IMR-90 (cell line): ENCODE measurements at regions not wholly inside any gene's neighbourhood (a gene's known extent, or its start where the extent isn't known, plus 50 kb on each side); places are given as distances from the start of the nearest gene placed in this dataset.

Experiments used
- ATAC-seq: fragments of 200-7000 bp; cut with Tn5 transposase; 2 replicates; pipeline ENCODE4 v1.9.1; 2020; ENCODE audit warnings: low read depth, mild to moderate bottlenecking, moderate library complexity
- BruUV-seq: library from RNA; stranded (reverse); fragments of 400-500 nt; replicated peaks from 2 replicates; lab custom pipeline; 2021; lab: Mats Ljungman, UMichigan
- CTCF ChIA-PET: fragments of 300-600 bp; formaldehyde crosslinking; extraction: SDS; loops from one replicate; lab custom pipeline; 2021; ENCODE audit warnings: antibody characterized with exemption; lab: Yijun Ruan, JAX
- POLR2A ChIA-PET: fragments of 300-600 bp; sonication (Branson Sonifier 250); formaldehyde crosslinking; loops from one replicate; lab custom pipeline; 2022; ENCODE audit warnings: antibody characterized with exemption; ENCODE audit not compliant: unreplicated experiment; lab: Charles Lee
- DNase-seq: peaks from one replicate; pipeline ENCODE4 v3.0.0; 2013
- H2AFZ ChIP-seq: replicated peaks from 2 replicates; pipeline ENCODE3; 2013; ENCODE audit warnings: low read length, mild to moderate bottlenecking; ENCODE audit not compliant: poor library complexity
- H2AK5ac ChIP-seq: 2 replicates; pipeline ENCODE4 v1.6.1; 2013; ENCODE audit warnings: low read depth, low read length, inconsistent platforms
- H2AK9ac ChIP-seq: replicated peaks from 2 replicates; pipeline ENCODE3; 2013; ENCODE audit warnings: mild to moderate bottlenecking, low read depth, low read length, moderate library complexity; ENCODE audit not compliant: poor library complexity
- H2BK120ac ChIP-seq: 2 replicates; pipeline ENCODE4 v1.6.1; 2013; ENCODE audit warnings: low read depth, low read length, inconsistent platforms
- H2BK15ac ChIP-seq: 3 replicates; pipeline ENCODE4 v1.6.1; 2013; ENCODE audit warnings: low read depth, low read length, inconsistent platforms
- H2BK20ac ChIP-seq: 2 replicates; pipeline ENCODE4 v1.6.1; 2013; ENCODE audit warnings: low read depth, mild to moderate bottlenecking, inconsistent platforms, low read length, moderate library complexity
- H2BK5ac ChIP-seq: 2 replicates; pipeline ENCODE4 v1.6.1; 2013; ENCODE audit warnings: mild to moderate bottlenecking, low read depth, low read length, inconsistent platforms; ENCODE audit not compliant: poor library complexity, severe bottlenecking
- H3K14ac ChIP-seq: replicated peaks from 2 replicates; pipeline ENCODE4 v1.6.1; 2013; ENCODE audit warnings: low read depth, low read length, inconsistent platforms
- H3K18ac ChIP-seq: 2 replicates; pipeline ENCODE4 v1.6.1; 2013; ENCODE audit warnings: low read depth, low read length, control low read depth
- H3K23ac ChIP-seq: 2 replicates; pipeline ENCODE4 v1.6.1; 2013; ENCODE audit warnings: low read depth, low read length, inconsistent platforms
- H3K27ac ChIP-seq: 2 replicates; pipeline ENCODE4 v1.5.1; 2013; ENCODE audit warnings: mild to moderate bottlenecking, control low read depth, low read length; ENCODE audit not compliant: insufficient read depth
- H3K27me3 ChIP-seq: 2 replicates; pipeline ENCODE4 v1.6.1; 2013; ENCODE audit warnings: low read length; ENCODE audit not compliant: control insufficient read depth, insufficient read depth
- H3K36me3 ChIP-seq: 2 replicates; pipeline ENCODE4 v1.6.1; 2013; ENCODE audit warnings: low read length, mixed read lengths; ENCODE audit not compliant: control insufficient read depth, insufficient read depth
- H3K4ac ChIP-seq: 2 replicates; pipeline ENCODE4 v1.6.1; 2013; ENCODE audit warnings: low read depth, low read length, inconsistent platforms
- H3K4me1 ChIP-seq: 2 replicates; pipeline ENCODE4 v1.6.1; 2013; ENCODE audit warnings: low read length, mixed read lengths; ENCODE audit not compliant: control insufficient read depth, insufficient read depth
- H3K4me2 ChIP-seq: 2 replicates; pipeline ENCODE4 v1.6.1; 2013; ENCODE audit warnings: low read depth, mild to moderate bottlenecking, control low read depth, low read length, moderate library complexity
- H3K4me3 ChIP-seq: 2 replicates; pipeline ENCODE4 v1.5.1; 2013; ENCODE audit warnings: low read depth, mild to moderate bottlenecking, control low read depth, low read length, moderate library complexity; ENCODE audit not compliant: insufficient read depth
- H3K56ac ChIP-seq: 2 replicates; pipeline ENCODE4 v1.6.1; 2013; ENCODE audit warnings: low read length, inconsistent platforms; ENCODE audit not compliant: insufficient read depth; ENCODE audit errors: extremely low read depth
- H3K79me1 ChIP-seq, 2 experiments: 2 replicates each; pipeline ENCODE4 v1.6.1; 2013; ENCODE audit warnings: low read length in 2 of 2, inconsistent platforms in 1 of 2, low read depth in 1 of 2
- H3K9ac ChIP-seq: 2 replicates; pipeline ENCODE4 v1.6.1; 2013; ENCODE audit warnings: low read depth, low read length, control low read depth
- H3K9me1 ChIP-seq: 2 replicates; pipeline ENCODE4 v1.6.1; 2013; ENCODE audit warnings: low read length, inconsistent platforms; ENCODE audit not compliant: insufficient read depth
- H3K9me3 ChIP-seq: 2 replicates; pipeline ENCODE4 v1.6.1; 2013; ENCODE audit warnings: low read length; ENCODE audit not compliant: control insufficient read depth, insufficient read depth
- H4K20me1 ChIP-seq: 2 replicates; pipeline ENCODE4 v1.6.1; 2013; ENCODE audit warnings: low read length, inconsistent platforms; ENCODE audit not compliant: insufficient read depth
- H4K5ac ChIP-seq: 2 replicates; pipeline ENCODE4 v1.6.1; 2013; ENCODE audit warnings: mild to moderate bottlenecking, low read depth, low read length, control low read depth
- H4K8ac ChIP-seq, 2 experiments: 2 replicates each; pipeline ENCODE4 v1.6.1; 2013; ENCODE audit warnings: low read depth in 2 of 2, low read length in 2 of 2, control low read depth in 1 of 2, inconsistent platforms in 1 of 2
- H4K91ac ChIP-seq: 2 replicates; pipeline ENCODE4 v1.6.1; 2013; ENCODE audit warnings: low read depth, low read length, inconsistent platforms; ENCODE audit not compliant: insufficient read depth
- CEBPB ChIP-seq: IDR thresholded peaks from 2 replicates; pipeline ENCODE4 v1.6.1; 2012; ENCODE audit warnings: low read depth, low read length, improper control_type of control experiment
- CHD1 ChIP-seq: IDR thresholded peaks from 2 replicates; pipeline ENCODE4 v1.6.1; 2012; ENCODE audit warnings: low read depth, low read length, improper control_type of control experiment
- CTCF ChIP-seq: conservative IDR thresholded peaks from 2 replicates; pipeline ENCODE4 v1.5.1; 2012; ENCODE audit warnings: mild to moderate bottlenecking, low read depth, low read length, improper control_type of control experiment
- WGBS, 2 experiments: methylation state at CpG; one replicate each; pipeline versions ENCODE4 v1.1.5 to v1.1.7; 2013; ENCODE audit warnings: missing lambda C conversion rate in 2 of 2; ENCODE audit not compliant: insufficient read length in 1 of 2; ENCODE audit errors: extremely low coverage in 2 of 2; 5-methylcytosine and 5-hydroxymethylcytosine counted together
- dilution Hi-C: fragments of 300-500 bp; cut with HindIII; formaldehyde crosslinking; loops from one replicate; pipeline ENCODE4 v1.14.3; 2018; ENCODE audit warnings: low sequenced_read_pairs; ENCODE audit not compliant: unreplicated experiment
- in situ Hi-C: fragments of 300-500 bp; cut with MboI; formaldehyde crosslinking; loops from 3 replicates; pipeline ENCODE4 v1.14.3; 2019; ENCODE audit warnings: low sequenced_read_pairs, inconsistent platforms, mixed read lengths
- intact Hi-C: fragments of 100-400 bp; cut with micrococcal nuclease; formaldehyde crosslinking; loops from 2 replicates; pipeline ENCODE4 v1.10.0; 2022

GRCh38 chr1:56062625-56063024, 516.7 kb downstream of the PLPP3 start:
- Histone ChIP-seq H3K14ac (no peak overlapping the region), H4K8ac (no peak overlapping the region), H4K5ac (no peak overlapping the region), H3K27me3 (no peaks in the 10 kb centered on the region), H3K23ac (no peak overlapping the region), H2BK15ac (0 out of 3 replicates have a peak overlapping the region, but pooled peaks have one; percentile 54), H2AK9ac (no peak overlapping the region), H3K4me2 (no peak overlapping the region), H2AK5ac (0 out of 2 replicates have a peak overlapping the region, but pooled peaks have one; percentile 22), H3K4me1 (peaks cover 8% of the 10 kb centered on the region), H4K91ac (0 out of 2 replicates have a peak overlapping the region, but pooled peaks have one; percentile 0), H3K4ac (no peak overlapping the region), H2BK120ac (no peak overlapping the region), H3K9me1 (peaks cover 10% of the 10 kb centered on the region; the same call in 1 of the 2 replicates), H3K9me3 (peaks cover under 1% of the 10 kb centered on the region), H2AFZ (no peak overlapping the region), H3K36me3 (no peaks in the 10 kb centered on the region), H3K18ac (no peak overlapping the region), H2BK5ac (no peak overlapping the region), H3K27ac (no peak overlapping the region), H3K79me1 (no peaks in the 10 kb centered on the region), H3K4me3 (no peak overlapping the region), H2BK20ac (no peak overlapping the region), H3K56ac (no peak overlapping the region), H4K20me1 (no peaks in the 10 kb centered on the region), H3K9ac (no peak overlapping the region)
- ChIA-PET CTCF (no interaction called here), POLR2A (no interaction called here)
- no peak for TF ChIP-seq CEBPB
- no peak for TF ChIP-seq CTCF
- TF ChIP-seq CHD1, result no peak
- no TSS peak for BruUV-seq
- in situ Hi-C loops, result no loop called here
- ATAC-seq, result no peak
- dilution Hi-C loops, result no loop called here
- intact Hi-C loops, result loop anchor here (5.0 to 10.0 kb wide), 3 partner anchors 422 to 558 kb away; partner anchors contain the start of gene PLPP3
- 100% methylated on average over 3 of the region's 4 CpGs; no CpG with 5 or more reads in 1 of the 2 experiments for WGBS, 2 experiments
- DNase-seq, result no peak
